ENCODE measurements at regions not wholly inside any gene's neighbourhood (a gene's known extent, or its start where the extent isn't known, plus 50 kb on each side); places are given as distances from the start of the nearest gene placed in this dataset.

DNA sequence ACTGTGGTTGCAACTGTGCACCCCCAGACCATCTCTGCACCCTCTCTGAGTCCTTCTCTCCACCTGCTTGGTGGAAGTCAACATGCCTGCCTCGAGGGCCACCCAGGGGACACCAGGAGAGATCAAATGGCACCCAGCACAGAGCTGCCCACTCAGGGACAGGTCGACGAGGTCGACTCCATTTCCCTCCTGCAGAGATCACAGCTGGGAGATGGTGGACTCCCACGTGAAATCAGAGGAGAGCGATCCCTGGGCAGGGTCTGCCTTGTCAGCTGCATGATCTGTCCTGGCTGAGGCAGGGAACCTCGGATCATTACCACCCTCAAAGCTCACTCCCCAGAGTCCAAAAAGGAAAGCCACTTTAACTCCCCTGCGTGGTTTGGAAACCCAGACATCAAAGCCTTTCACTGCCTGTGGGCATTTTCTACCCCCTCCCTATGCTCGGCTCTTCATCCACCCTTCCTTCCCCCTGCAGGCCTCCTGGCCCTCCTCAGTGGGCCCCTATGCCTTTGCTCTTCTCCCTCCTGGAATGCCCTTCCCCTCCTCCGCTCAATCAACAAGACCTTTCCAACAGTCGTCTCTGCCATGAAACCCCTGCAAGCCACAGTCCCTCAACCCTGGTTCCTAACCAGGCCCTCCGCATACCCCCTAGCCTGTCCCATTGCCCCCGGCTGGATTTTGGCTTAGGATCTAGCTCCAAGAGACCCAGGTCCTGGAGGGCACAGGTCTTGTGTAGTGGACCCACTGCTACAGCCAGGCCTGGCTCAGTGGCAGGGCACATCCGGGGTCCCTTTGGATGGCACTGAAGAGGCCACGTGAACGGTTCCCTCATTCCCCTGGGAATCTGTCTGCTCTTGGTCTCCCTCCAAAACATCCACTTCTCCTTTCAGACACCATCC, 103.8 kb upstream of the RPL38 start:
- no peak for DNase-seq

DNA sequence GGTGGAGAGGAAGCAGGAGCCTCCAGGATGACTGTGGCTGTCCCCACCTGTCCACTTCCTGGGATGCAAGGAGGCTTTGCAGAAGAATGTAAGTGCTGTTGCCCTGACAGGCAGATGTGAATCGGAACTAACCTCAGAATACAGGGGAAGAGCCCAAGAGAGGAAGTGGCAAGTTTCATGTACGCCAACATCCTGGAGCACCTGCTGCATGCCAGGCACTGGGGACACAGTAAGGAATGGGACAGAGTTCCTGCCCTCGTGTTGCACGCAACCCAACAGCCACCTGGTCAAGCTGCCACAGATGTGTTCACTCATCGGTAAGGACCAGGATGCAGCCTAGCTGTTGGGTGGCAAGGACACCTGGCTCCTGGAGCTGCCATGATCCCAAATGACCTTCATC, 98.6 kb upstream of the RPL38 start:
- DNase-seq = no peak

DNA sequence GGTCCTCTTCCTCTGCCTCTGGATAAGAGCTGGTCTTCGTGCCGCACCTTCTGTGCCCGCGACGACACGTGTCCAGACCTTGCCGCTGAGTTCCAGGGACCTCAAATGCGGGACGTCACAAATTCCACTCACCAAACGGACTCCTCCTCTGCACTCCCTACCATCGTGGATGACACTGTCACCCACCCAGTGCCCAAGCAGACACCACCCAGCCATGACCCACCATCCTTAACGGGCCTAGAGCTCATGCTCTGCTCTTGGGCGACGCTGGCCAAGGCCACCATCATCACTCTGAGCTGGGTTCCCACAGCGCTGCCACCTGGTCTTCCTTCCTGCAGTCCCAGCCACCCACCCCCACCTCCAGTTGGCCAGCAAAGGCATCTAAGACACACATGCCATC, 96.4 kb upstream of the RPL38 start:
- no peak for DNase-seq

DNA sequence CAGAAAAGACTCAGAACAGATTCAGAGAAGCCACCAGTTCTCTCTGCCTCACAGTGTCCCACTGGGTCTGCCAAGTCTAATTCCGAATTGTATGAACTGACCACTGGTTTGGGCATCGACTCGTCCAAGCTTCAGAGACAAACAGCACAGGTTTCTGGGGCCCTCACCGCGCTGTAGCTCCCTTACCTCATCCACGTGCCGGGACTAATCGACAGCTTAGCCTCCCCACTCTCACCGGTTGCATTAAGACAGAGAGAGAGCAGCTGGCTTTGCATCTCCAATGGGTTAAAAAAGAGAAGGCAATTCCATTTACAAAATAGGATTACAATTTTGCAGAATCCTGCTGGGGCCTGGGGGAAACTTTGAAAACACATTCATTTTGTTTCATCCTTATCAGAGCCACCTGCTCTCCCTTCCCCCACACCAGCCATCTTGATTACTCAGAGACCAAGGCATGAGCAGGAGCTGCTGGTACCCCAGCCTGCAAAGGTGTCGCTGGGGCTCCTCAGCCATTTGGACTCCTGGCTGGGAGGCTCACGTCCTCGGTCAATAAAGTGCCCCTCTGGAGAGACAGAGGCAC, 95.3 kb upstream of the RPL38 start:
- DNase-seq = no peak

DNA sequence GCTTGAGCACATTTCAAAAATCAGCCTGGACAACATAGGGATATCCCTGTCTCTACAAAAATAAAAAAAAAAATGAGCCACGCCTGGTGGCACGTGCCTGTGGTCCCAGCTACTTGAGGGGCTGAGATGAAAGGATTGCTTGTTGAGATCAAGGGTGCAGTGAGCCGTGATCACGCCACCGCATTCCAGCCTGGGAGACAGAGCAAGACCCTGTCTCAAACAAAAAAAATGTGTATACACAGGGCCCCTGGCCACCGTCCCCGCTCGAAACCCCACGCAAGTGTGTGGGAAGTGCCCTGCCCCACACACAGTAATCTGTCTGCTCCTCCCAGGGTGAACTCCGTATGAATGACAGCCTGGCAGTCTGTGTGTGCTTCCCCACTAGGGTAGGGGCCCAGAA, 93.0 kb upstream of the RPL38 start:
- DNase-seq = no peak

DNA sequence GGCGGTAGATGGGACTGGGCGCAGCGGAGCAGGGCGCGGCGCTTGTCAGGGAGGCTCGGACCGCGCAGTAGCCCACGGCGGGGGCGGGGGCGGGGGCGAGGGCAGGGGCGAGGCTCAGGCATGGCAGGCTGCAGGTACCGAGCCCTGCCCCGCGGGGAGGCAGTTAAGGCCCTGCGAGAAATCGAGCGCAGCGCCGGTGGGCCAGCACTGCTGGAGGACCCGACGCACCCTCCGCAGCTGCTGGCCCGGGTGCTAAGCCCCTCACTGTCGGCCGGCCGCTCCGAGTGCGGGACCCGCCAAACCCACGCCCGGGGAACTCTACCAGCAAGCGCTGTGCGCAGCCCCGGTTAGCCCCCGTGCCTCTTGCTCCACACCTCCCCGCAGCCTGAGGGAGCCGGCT, 90.2 kb upstream of the RPL38 start:
- no peak for DNase-seq

DNA sequence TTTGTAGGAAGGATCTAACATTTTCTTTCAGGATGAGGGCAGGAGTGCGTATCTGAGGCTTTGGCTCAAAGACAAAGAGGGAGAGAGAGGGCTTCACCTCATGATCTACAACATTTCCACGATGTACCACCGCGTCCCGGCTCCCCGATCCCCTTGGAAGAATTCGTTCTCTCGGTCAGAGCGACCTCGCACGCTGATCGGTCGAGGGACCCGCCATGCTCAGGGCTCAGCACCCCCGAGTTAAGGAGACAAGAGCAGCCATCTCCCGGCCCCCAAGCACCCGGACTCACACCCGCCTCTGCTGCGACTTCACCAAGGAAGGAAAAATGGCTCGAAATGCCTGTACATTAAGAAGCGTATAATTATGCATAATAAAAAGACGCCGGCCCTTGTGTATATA, 89.5 kb upstream of the RPL38 start:
- no peak for DNase-seq

DNA sequence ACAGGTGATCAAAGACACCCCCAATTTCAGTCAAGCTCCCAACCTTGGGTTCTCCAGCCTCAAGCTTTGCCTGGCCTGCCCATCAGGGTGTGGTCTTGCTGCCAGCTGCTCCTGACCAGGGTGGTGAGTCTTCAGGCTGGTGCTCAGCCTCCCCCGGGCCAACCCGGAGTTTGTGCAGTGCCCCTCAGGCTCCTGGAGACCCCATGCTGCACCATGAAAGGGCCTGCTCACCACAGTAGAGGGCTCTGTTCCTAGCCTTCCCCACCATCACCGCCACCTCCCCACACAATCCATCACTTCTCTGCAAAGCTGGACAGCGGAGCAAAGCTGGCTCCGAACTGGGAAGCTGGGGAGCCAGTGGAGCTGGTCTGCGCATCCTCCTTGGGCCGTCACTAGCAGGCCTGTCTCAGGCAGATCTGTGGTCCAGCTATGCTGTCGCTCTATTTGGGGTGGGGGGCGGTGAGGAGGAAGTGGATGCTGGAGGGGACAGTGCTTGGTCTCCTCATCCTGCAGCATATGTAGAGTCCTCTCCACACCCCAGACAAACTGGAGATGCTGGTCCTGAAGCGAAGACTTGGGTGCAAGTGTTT, 88.5 kb upstream of the RPL38 start:
- DNase-seq = no peak

DNA sequence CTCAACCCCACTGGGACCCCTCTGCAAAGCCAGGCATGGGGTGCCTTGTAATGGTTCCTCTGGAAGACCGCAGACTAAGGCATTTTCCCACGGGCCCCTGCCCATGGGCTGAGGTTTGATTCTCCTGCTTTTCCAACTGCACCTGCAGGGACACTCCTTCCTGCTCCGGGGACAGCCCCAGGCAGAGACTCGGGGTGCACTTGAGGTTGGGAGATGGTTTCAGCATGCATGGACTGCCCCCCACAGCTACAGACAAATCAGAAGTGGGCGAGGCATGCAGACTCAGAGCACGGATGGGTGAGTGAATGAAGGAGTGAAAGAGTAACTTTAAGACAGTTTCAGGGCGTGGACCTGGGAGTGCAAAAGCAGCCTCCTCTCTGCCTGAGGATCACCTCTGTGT, 87.9 kb upstream of the RPL38 start:
- DNase-seq = no peak

DNA sequence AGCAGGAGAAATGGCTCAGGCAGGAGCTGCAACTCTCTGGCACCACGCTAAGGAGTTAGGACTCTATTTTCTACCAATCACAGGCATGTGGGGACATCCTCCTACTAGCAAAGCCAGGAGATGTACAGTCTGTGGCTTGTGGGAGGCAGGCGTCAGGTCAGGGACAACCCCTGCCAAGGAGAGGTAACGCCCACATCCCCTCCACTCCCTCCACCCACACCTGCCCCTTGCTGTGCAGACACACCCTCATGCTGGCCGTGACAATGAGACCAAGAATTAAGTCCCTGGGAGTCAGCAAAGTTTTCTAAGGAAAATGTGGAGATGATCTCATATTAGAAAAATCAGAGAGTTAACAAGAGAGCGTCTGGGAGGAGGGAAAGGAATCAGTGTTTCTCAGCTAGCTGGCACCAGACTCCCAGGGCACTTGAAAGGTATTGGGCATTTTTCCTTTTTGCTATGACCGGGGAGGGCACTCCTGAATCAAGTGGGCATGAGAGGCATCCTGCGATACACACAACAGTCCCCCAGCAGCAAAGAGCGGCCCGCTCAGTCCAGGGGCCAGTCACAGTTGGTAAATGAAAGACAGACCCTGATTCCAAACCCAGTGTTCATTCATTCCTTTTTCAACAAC, 87.3 kb upstream of the RPL38 start:
- no peak for DNase-seq

DNA sequence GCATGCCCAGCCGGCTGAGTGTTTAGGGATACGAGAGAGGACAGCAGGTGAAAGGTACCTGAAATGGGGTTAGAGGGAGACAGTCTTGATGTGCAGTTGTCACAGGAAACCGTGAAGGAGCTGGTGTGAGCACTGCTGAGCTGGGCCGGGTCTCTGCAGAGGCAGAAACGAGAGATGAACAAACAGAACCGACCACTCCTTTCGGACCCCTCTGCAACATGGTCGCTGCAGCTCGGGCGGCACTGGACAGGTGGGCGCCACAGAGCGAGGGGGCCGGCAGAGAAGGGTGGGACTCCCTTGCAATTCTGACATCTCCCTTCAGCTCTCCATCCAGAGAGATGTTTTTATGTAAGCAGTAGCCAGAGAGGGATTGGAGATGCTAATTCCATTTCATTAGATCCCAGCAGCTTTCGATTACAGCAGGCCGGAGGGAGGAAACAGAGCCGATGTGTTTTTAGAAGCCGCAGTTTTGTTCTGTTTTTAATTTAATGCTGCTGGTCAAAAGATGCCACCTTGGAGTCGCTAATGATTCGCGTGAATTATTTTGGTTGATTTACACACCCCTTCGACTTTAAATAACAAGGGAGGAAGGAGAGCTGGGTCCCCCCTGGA, 86.3 kb upstream of the RPL38 start:
- no peak for DNase-seq

DNA sequence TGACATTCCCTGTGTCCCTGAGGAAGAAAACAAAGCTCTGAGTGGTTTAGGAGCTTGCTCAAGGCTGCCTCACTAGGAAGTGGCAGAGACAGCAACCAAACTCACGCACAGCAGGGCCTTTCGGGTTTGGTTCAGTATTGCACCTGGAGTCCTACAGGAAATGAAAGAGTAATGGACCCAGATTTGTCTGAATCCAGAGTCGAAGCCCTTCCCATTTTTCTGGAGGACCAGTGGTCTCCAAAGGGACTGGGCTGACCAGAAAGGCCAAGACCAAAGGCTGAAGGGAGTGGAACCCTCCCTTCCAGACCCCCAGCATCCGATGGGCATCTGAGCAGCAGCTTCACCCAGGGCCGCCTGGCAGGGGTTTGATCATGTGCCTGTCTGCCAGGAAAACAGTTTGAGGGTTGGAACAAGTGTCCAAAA, 85.5 kb upstream of the RPL38 start:
- DNase-seq = no peak

DNA sequence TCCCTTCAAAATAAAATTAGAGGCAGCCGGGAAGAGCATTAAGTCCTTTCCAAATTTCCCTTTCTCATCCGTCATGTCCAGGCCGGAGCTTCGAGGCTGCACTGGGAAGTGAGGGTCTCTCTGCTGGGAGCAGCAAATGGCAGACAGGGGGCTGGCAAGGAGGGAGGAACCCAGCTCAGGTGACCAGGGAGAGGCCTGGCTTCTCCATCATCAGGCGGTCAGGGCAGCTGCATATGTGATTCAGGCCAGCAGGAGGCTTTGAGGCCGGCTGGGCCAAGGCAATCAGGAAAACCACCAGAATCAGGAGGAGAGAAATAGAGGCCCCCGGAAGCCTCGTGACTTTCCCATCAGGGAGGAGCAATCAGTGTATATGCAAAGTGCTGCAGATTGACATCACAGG, 85.0 kb upstream of the RPL38 start:
- DNase-seq = no peak

DNA sequence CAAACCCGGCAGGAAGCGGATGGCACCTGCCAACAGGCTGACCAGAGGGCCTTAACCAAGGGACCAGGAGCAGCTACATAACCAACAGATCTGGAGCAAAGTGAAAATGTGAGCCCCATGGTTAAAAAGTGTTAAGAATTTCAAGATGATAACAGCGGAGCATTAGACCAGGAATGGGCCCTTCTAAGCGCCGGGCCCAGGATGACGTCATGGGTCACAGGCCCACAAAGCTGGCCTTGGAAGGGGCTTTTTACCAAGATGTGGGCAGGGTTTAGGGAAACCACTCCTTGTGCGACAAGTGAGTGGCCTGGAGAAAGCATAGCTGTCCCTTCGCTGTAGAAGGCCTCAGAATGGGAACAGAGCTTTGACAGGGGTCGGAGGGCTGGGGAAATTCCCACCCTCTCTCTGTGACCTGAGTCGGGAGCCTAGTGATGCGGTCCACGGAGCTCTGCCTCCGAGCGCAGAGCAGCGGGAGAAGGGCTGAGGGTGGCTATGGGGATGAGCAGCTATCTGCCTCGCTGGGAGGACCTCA, 84.4 kb upstream of the RPL38 start:
- DNase-seq = no peak

DNA sequence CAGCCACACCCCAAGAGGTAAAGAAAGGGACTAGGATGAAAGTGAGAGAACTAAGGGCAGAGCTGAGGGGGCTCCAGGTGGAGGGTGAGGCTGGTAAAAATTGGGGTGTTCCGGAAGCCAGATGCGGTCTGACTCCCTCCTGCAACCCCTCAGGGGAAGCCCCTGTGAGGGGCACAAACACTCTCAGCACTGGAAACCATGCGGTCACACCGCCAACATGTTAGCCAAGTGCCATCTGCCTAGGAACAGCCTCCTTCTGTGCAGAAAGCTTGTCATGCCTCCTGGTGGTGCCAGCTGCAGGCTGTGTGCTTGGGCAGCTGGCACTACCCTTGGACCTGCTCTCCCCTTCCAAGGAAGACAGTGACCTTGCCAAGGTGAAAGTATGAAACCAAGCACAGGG, 83.5 kb upstream of the RPL38 start:
- DNase-seq = no peak

DNA sequence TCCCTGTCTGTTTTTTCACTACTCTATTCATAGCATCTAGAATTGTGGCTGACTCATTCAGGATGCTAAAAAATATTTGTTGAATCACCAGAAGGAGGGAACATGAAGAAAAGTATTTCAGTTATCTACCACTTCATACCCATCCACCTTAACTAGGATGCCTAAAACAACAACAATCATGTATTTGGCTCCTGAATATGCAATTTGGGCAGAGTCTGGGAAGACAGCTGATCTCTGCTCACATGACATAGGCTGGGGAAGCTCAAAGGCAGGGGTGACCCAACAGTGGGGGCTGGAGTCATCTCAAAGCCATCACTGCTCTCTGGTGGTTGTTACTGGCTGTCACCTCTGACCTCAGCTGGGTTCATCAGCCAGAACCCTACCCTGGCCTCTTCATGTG, 80.1 kb upstream of the RPL38 start:
- DNase-seq = no peak

DNA sequence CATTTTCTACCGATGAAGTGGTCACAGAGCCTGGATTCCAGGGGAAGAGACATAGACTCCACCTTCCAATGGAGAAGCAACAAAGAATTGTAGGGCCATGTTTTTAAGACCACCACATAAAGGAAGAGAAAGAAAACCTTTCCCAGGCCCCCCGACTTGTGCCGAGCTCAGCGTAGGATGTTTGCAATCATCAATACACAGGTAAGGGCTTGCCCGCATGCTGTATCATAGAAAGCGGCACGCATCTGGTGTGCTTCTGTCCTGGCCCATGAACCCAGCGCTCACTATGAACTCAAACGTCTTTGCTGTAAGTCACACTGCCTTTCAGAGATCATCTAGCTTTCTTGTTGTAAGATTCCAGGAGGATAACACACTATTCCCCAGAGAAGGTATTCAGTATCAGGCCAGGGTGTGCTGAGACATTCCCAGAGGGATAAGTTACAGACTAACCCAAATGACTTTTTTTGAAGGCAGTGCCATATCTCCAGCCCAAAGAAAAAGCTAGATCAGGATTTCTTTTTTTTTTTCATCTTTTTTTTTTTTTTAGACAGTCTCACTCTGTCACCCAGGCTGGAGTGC, 79.5 kb upstream of the RPL38 start:
- no peak for DNase-seq

DNA sequence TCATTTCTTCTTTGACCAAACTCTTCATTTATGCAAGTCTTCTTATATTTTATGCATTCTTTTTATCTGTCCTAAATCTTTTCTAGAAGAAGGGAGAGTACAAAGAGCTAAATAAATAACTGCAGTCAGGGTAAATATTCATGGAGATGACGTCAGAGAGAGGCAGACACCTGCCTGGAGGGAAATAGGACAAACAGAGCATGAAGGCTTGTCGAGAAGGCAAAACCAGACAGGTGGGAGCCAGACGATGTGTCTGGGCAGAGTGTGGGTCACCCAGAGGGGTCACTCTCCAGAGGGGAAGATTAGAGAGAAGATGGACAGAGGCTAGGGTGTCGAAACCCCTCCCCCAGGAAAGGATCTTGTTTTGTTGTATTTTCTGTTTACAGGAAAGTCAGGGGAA, 78.3 kb upstream of the RPL38 start:
- DNase-seq = no peak

DNA sequence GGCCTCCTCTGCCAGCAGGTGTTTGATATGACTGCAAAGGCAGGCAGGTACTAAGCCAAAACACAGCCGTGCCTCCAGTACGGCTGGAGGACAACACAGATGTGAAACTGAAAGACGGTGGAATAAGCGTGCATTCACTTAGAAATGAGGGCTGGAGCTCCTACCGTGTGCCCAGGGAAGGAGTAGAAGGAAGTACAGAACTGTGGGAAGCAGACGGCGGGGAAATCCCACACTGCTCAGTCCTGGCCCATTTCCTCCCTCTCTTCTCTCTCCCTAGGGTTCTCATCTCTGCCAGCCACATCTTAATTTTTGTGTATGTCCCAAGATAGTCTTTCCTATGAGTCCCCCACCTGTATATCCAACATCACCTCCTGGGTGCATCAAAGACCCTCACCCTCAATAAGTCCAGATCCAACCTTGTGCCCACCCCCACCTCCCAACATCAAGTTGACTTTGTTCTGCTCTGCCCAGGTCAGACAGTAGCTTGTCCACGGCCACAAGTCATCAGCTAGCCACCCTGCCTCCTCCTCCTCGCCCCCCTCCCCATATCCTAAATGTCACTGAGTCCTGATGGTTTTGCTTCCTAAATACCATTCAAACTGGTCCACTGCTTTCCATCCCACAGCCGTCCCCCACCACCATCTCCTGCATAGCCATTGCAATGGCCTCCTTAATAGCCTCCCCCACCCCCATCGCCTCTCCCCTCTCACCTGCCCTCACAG, 77.1 kb upstream of the RPL38 start:
- DNase-seq = no peak

DNA sequence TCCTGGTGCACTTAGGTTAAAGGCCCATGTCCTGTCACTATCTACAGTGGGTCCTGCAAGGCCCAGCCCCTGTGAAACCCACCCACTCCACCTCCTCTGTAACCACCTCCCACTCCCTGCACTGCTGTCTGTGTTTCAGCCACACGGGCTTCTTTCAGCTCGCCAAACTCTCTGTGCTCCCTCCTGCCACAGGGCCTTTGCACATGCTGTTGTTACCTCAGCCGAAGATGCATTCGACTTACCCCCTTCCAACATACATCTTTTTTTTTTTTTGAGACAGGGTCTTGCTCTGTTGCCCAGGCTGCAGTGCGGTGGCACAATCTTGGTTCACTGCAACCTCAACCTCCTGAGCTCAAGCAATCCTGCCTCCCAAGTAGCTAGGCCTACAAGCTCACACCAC, 76.5 kb upstream of the RPL38 start:
- DNase-seq = no peak

DNA sequence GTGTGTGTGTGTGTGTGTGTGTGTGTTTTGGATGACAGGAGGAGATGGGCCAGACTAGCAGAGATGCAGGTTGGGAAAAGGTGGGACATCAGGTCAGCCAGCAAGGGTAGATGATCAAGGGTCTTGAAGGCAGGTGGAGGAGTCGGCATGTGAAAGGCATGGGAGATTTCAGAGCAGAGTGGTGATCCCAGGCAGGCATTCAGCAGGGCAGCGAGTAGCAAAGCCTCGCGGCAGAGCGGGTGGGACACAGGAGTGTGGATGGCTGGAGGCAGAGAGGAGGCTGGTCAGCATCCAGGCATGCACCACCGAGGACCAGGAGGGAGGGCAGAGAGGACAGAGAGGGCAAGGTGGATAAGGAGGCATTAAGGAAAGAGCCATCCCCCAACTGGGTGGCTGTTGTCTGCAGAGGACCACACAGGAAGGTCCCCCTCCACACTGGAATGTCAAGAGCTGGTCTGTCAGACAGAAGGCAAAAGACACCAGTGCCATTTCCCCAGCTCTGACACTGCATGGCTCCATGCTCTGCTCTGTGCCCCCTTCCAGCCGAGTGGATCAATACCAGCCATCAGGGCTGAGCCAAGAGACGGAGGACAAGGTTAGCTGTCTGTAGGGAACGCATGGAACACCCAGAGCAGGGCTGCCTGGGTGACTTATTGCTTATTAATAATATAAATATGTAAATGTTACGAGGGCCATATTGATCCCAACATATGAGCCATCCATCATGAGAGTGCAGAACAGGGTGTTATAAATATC, 74.8 kb upstream of the RPL38 start:
- DNase-seq = no peak

All from HCEC 1CT (cell line).